Ovary (tissue), 1 donor: ENCODE measurements at regions not wholly inside any gene's neighbourhood (a gene's known extent, or its start where the extent isn't known, plus 50 kb on each side); places are given as distances from the start of the nearest gene placed in this dataset.

Experiments
- EP300 ChIP-seq: sonication (generic); formaldehyde crosslinking; IDR thresholded peaks from one replicate; pipeline ENCODE4 v1.6.1; 2017; ENCODE audit warnings: antibody characterized with exemption
- POLR2A ChIP-seq: fragments of 450-650 bp; IDR thresholded peaks from one replicate; pipeline ENCODE4 v1.6.1; 2017; ENCODE audit warnings: antibody characterized with exemption, mild to moderate bottlenecking, moderate library complexity

- TF ChIP-seq POLR2A (no peak), EP300 (no peak)
Observed at GRCh38 chr2:67662222-67662621, 265.1 kb downstream of the ETAA1 start.
